Activated T-cell treated with anti-CD3 and anti-CD28 coated beads, Interleukin-2, amount 50 U/mL, for 48 hours (primary cell): ENCODE measurements at regions not wholly inside any gene's neighbourhood (a gene's known extent, or its start where the extent isn't known, plus 50 kb on each side); places are given as distances from the start of the nearest gene placed in this dataset.
"Not testable (repeated sequence)": the region's sequence is repeated elsewhere in the genome, so short reads cannot be mapped to it uniquely, and the experiment has no call there.

Source experiments
- DNase-seq, 2 experiments: peaks; one replicate each; pipeline ENCODE4 v3.0.0-alpha.2; 2020

- no peak for DNase-seq
Observed at GRCh38 chr1:65063025-65063424, 85.0 kb upstream of the AK4 start.

GRCh38 chr1:65064981-65065380, 83.0 kb upstream of the AK4 start:
- no peak for DNase-seq

- no peak for DNase-seq
Observed at GRCh38 chr1:65065524-65066418, 82.2 kb upstream of the AK4 start.

GRCh38 chr1:65066419-65066765, 81.6 kb upstream of the AK4 start:
- DNase-seq = no peak

DNA sequence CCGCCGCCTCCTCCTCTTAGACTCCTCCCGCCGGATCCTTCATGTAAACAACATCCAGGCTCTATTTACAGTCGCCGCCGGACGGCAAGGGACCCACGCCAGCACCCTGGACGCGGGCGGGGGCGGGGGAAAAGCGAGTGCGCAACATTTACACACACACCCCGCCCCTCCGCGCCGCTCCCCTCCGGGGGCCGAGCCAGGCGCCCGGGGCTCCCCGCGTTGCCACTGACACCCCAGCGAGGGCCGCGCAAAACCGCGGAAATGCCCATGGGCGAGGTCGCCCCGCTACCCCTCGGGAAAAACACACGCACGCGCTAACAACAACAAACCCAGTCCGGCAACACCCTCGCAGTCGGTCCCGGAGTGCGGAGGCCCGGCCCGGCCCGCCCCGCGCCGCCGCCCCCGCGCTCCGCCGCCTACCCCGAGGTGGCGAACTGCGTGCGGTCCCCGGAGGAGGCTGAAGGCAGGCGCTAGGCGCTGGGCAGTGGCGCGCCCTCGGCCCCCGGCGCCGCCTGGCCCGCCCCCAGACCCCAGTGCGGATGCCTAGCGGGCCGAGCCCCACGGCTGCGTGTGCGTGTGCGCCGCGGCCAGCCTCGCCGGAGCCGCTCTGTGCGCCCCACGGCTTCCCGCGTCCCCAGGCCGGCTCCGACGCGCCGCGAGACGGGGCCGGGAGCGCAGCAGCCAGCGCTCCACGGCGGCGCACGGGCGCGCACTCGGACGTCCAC, 81.1 kb upstream of the AK4 start:
- peak; percentile 80 for DNase-seq

DNA sequence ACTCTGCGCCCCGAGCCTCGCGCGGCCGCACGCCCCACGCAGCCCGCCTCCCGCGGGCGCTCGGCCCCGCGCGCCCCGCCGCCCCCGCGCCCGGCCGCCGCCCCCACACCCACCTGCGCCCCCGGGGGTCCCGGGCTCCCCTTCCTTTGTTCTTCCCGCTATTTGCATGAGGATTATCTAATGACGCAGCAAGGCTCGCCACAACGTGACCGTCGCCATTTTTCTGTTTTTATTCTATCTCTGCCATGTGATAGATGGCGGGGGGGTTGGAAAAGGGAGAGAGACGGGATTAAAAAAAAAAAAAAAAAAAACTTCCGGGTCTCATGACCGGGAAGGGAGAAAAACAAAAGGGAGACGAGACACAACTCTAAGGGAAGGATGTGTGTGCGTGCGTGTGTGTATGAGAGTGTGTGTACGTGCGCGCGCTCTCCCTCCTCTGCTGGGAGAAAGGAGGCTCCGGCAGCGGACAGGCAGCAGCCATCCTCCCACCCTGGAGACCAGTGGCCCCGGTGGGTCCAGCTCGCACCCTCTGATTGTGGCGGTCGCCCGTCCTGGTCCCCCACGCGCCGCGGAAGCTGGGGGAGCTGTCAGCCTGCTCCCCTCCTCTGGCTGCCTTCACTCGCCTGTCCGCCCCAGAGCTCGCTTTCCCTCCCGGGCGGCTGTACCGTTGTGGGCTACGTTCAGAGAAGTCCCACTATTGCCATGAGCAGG, 80.4 kb upstream of the AK4 start:
- DNase-seq = peak; percentile 67 to 69

- peak; percentile 42 to 43 for DNase-seq
Observed at GRCh38 chr1:65068202-65069010, 79.6 kb upstream of the AK4 start.

DNA sequence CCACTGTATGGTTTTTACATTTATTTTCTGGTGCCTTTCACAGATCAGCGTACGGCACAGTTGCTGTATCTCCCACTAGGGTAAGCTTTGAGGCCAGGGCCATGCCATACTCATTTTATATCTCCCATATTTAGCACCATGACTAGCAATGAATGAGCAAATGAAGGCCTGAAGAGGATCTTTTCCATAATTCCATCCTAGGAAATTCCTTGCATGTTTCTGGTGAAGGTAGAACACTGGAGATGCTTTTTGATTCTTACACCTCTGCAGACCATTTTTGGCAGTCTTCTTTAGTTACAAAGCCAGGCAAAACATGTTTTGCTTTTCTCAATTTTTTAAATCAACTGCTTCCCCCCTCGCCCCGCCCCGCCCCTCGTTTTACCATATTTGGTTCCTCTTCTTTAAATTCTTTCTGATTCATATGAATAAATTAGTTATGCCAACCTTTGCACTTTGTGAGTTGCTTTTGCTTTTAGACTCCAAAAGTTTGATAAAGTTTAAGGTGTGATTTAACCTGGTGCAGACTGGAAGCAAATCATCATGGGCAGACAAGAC, 78.9 kb upstream of the AK4 start:
- DNase-seq = peak; percentile 59 to 64

GRCh38 chr1:65072845-65073244, 75.2 kb upstream of the AK4 start:
- DNase-seq = no peak

DNA sequence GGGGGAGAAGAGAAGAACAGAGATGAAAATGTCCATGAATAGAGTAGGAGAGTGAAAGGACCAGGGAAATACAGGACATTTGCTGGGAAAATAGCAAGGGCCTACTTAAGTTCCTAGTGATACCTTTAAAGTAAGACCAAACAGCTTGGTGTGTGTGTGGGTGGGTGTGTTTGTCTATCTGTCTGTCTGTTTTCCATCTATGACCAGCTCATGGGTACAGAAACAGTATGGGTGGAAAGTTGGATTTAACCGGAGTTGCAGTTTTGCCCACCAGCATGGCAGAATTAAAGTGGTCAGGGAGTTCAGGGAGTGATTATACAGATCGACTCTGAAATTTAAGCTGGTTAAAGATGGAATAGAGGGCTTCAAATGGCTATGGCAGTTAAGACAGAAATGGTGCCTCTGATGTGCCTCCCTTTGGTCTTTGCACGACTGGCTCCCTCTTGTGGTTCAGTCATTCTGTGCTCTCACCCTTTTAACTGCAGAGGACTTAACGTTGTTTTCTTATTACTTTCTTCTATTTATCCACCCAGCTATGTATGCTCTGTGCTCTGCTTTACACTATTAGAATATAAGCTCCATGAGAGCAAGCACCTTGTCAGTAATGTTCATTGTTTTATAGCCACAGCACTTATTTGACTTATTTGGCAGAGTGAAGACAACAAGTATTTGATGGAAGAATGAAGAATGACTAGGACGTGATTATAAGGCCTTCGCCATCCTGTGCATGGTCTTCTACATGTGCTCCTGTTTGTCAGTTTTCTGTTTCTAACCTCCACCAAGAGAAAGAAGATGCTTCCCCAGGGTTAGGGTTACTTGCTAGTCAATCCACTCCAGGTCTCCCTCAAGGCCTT, 72.7 kb upstream of the AK4 start:
- DNase-seq = peak; percentile 44 to 63

DNA sequence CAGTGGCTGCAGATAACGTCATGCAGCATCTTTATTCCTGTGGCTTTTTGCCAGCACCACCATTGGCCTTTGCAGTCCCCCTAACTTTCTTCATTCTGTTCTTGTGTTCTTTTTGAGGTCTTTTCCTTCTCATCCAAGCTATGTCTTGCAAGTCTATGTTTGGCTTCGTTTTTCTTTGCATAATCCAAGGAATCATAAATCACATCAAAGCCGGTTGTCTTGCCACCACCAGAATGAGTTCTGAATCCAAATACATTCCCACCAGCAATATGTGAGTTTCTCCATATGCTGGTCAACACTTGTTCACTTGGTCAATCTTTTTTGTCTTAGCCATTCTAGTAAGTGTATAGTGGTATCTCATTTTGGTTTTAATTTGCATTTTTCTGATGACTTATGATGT, 70.6 kb upstream of the AK4 start:
- DNase-seq = no peak

DNA sequence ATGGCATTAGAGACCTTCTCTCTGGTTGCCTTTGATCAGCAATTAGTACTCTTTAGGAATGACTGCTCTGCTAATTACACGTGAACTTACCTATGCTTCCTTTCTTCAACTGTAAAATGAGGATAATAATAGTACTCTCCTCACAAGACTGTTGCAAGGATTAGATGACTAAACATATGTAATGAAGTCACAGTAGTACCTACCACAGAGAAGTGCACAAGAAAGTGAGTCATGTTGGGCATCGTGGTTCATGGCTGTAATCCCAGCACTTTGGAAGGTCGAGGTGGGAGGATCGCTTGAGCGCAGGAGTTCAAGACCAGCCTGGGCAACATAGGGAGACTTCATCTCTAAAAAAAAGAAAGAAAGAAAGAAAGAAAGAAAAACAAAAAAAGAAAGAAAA, 68.1 kb upstream of the AK4 start:
- DNase-seq = no peak

DNA sequence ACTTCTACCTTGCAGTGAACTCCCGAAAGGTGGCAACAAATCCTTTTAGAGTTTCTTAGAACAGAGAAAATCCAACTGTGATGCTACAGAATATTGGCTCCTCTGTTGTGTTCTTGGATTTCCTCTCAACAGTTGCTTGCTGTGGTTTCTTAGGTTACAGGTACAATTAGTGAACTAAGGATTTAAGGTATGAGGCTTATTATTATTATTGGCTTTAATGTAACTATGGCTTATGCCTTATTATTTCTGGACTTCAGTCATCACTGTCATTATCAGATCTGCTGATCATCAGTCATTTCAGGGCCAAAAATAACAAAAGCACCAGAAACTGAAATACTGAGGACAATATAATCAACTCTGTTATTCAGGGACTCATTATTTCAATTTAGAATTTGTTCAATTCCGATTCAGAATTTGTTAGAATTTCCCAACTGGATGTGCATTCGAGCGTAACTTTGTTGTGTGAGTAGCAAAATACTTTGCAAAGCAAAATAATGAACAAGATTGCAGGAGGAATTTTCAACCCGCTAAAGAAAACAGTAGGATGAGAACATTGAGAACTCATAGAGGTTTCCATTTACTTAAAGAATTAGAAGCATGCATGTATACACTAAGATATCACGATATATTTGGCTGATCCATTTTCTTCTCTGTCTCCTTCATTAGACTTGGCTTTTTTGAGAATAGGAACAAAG, 65.5 kb upstream of the AK4 start:
- DNase-seq = no peak

DNA sequence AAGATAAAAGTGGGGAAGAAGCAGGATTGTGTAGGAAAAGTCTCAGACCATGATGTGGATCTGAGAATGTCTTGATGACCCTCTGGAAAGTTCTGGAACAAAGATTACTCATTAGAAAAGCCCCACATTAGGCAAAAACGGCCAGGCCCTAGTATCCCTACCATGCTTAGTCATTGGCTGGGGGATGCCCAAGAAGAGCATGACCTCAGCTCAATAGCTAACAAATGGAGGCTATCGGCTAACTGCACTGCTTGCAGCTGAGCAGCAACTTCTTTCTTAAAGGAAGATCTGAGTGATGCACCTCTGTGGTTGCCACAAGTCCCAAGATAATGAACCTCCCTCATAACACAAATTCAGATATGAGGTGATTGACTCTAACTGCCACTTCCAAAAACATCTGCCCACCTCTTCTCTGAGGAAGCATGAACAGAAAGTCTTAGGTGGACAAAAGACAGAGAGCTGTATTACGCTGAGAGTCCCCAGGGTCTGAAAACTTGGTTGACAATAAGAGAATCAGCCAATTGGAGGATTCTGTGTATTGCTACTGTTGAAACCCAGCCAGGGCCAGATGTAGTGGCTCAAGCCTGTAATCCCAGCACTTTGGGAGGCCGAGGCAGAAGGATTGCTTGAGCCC, 64.6 kb upstream of the AK4 start:
- no peak for DNase-seq

DNA sequence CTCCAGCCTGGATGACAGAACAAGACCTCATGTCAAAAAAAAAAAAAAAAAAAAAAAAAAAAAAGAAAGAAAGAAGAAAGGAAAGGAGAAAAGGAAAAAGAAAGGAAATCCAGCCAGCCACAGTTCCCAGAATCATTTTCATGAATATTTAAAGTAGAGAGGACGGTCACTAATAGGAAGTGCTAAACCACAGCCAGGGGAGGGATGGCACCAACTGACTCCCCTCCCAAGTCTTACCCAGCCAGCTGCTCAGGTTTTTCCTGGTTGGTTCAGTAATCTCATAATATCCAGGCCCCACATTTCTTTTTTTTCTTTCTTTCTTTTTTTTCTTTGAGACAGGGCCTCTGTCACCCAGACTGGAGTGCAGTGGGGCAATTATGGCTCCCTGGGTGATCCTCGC, 63.9 kb upstream of the AK4 start:
- no peak for DNase-seq

DNA sequence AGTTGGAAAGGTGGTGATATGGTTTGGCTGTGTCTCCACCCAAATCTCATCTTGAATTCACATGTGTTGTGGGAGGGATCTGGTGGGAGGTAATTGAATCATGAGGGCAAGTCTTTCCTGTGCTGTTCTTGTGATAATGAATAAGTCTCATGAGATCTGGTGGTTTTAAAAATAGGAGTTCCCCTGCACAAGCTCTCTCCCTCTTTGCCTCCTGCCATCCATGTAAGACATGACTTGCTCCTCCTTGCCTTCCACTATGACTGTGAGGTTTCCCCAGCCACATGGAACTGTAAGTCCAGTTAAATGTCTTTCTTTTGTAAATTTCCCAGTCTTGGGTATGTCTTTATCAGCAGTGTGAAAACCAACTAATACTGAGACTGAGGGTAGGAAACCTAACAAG, 60.5 kb upstream of the AK4 start:
- DNase-seq = not testable (repeated sequence)

GRCh38 chr1:65090406-65090805, 57.6 kb upstream of the AK4 start:
- no peak for DNase-seq

DNA sequence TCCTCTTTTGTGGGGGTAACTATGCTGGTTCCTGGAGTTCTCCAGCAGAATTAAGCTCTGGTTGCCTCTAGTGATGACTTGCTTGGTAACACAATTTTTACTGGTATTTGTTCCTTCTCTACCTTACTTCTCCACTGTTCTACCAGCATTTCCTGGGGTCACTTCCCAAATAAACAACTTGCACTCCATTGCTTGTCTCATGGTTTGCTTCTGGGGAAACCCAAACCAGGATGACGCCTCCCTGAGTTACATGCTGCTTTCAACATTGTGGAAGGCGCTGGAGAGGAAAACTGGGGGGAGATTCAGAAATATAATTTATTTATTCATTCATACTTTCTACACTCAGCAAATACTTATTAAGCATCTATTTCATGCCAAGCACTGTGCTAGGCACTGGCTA, 55.3 kb upstream of the AK4 start:
- DNase-seq = no peak

GRCh38 chr1:65097076-65097475, 50.9 kb upstream of the AK4 start:
- DNase-seq = no peak
